H1 (cell line): ENCODE measurements at regions not wholly inside any gene's neighbourhood (a gene's known extent, or its start where the extent isn't known, plus 50 kb on each side); places are given as distances from the start of the nearest gene placed in this dataset.

Experiments
- ATF2 ChIP-seq: IDR thresholded peaks from 2 replicates; pipeline ENCODE4 v1.6.1; 2012; ENCODE audit warnings: low read length, inconsistent platforms
- BRCA1 ChIP-seq: IDR thresholded peaks from 2 replicates; pipeline ENCODE4 v1.6.1; 2012; ENCODE audit warnings: low read depth, low read length, improper control_type of control experiment
- CHD7 ChIP-seq: fragments of 300-600 bp; sonication (generic); IDR thresholded peaks from 2 replicates; pipeline ENCODE4 v1.7.1; 2012; ENCODE audit warnings: low read length, moderate library complexity, mild to moderate bottlenecking, inconsistent platforms; ENCODE audit not compliant: insufficient replicate concordance
- E2F6 ChIP-seq: IDR thresholded peaks from 2 replicates; pipeline ENCODE4 v1.6.1; 2012; ENCODE audit warnings: inconsistent platforms
- EZH2 ChIP-seq: fragments of 200-600 bp; sonication (generic); IDR thresholded peaks from 2 replicates; pipeline ENCODE4 v1.7.1; 2012; ENCODE audit warnings: low read depth, mild to moderate bottlenecking, moderate library complexity, low read length, inconsistent platforms; ENCODE audit not compliant: severe bottlenecking

GRCh38 chr10:74766501-74766900 lies 59.9 kb upstream of the KAT6B start (continued):
- TF ChIP-seq CHD7 = no peak
- no peak for TF ChIP-seq BRCA1
- TF ChIP-seq ATF2 = no peak
- TF ChIP-seq E2F6 = no peak
- no peak for TF ChIP-seq EZH2
- TF ChIP-seq, all 59 proteins: peak for 0
